Skeletal muscle tissue (tissue), 3 donors: ENCODE measurements at regions not wholly inside any gene's neighbourhood (a gene's known extent, or its start where the extent isn't known, plus 50 kb on each side); places are given as distances from the start of the nearest gene placed in this dataset.

ENCODE experiments used
- H3K27ac ChIP-seq: one replicate; pipeline ENCODE4 v1.7.0; 2013; ENCODE audit warnings: mild to moderate bottlenecking, low read depth, low read length, inconsistent platforms
- H3K27me3 ChIP-seq, 3 donors: one replicate each; pipeline ENCODE4 v1.7.0; 2013; ENCODE audit warnings: low read length in 3 of 3; ENCODE audit not compliant: control insufficient read depth in 3 of 3, insufficient read depth in 3 of 3
- H3K36me3 ChIP-seq, 3 donors: one replicate each; pipeline ENCODE4 v1.7.0; 2013; ENCODE audit warnings: low read length in 3 of 3; ENCODE audit not compliant: control insufficient read depth in 3 of 3, insufficient read depth in 3 of 3
- H3K4me1 ChIP-seq, 3 donors: one replicate each; pipeline ENCODE4 v1.7.0; 2013; ENCODE audit warnings: low read length in 3 of 3, mild to moderate bottlenecking in 3 of 3; ENCODE audit not compliant: control insufficient read depth in 3 of 3, insufficient read depth in 3 of 3
- H3K4me3 ChIP-seq, 3 donors: one replicate each; pipeline ENCODE4 v1.7.0; 2013; ENCODE audit warnings: low read length in 3 of 3
- H3K9ac ChIP-seq, 3 donors: one replicate each; pipeline ENCODE4 v1.7.0; 2013; ENCODE audit warnings: low read length in 3 of 3, mild to moderate bottlenecking in 3 of 3, moderate library complexity in 2 of 3, low read depth in 1 of 3
- H3K9me3 ChIP-seq, 3 donors: one replicate each; pipeline ENCODE4 v1.7.0; 2013; ENCODE audit warnings: low read length in 3 of 3; ENCODE audit not compliant: control insufficient read depth in 3 of 3
- donor health status: Osteomylitis.

DNA sequence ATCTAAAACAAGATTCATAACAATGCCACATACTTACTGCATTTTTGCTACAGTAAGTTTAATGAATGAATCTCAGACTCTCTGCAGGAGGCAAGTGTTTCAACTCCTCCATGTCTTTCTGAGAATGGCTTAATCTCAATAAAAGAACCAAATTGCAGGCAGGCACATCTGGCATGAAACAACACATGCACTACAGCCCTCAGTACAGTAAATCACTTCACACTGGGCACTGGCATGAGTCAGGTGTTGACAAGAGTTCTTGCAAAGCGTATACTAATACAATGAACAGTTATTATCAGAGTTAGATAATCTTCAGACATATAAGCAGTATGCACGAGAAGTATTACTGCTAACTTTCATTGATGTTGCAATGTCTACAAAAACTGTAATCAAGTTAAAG lies 1386.8 kb downstream of the MRPL39 start:
- H3K27me3 ChIP-seq, result no peaks in the 10 kb centered on the region
- no peaks in the 10 kb centered on the region for H3K9me3 ChIP-seq
- no peak overlapping the region for H3K9ac ChIP-seq

DNA sequence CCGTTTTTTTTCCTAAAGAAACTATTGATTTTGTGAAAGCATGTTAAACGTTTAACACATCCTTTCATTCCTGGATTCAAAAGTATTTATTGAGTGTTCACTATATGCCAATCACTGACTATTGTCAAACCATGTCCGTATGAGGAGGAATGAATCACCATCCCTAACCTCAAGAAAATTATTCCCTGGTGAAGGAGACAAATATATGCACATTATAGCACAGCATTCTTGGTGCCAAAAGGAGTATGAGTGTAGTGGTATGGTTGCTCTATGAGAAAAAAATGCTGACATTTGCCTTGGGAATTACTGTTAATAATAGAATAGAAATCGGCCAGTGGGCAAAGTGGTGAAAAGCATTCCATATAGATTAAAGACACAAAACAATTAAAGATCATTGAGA lies 1390.1 kb downstream of the MRPL39 start:
- Histone ChIP-seq H3K27me3 (no peaks in the 10 kb centered on the region), H3K36me3 (no peaks in the 10 kb centered on the region), H3K4me3 (no peak overlapping the region), H3K4me1 (no peaks in the 10 kb centered on the region), H3K9ac (no peak overlapping the region), H3K27ac (no peak overlapping the region), H3K9me3 (no peaks in the 10 kb centered on the region)

More for the DNA sequence above, 1386.8 kb downstream of the MRPL39 start:
- Histone ChIP-seq H3K4me3 (no peak overlapping the region), H3K27ac (no peak overlapping the region), H3K4me1 (no peaks in the 10 kb centered on the region), H3K36me3 (no peaks in the 10 kb centered on the region)

DNA sequence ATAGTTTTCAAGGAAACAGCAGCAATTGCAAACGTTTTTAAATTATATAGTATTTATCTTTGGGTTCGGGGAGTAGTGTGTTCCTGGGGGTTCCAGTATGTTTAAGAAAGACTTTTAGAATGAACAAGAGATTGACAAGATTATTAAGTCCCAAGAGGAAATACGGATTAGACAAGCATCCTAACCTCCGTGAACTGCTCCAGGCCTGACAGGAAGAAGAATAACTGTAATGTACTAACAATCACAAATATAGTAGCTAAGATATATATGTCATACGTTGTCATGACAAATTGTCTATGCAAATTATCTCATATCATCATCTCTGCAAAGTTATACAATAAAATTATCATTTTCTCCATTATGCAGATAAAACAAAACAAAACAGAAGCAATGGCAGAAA lies 1397.2 kb downstream of the MRPL39 start:
- Histone ChIP-seq H3K9ac (no peak overlapping the region), H3K9me3 (no peaks in the 10 kb centered on the region), H3K4me3 (no peak overlapping the region), H3K36me3 (no peaks in the 10 kb centered on the region), H3K27ac (no peak overlapping the region), H3K27me3 (no peaks in the 10 kb centered on the region), H3K4me1 (no peaks in the 10 kb centered on the region)

DNA sequence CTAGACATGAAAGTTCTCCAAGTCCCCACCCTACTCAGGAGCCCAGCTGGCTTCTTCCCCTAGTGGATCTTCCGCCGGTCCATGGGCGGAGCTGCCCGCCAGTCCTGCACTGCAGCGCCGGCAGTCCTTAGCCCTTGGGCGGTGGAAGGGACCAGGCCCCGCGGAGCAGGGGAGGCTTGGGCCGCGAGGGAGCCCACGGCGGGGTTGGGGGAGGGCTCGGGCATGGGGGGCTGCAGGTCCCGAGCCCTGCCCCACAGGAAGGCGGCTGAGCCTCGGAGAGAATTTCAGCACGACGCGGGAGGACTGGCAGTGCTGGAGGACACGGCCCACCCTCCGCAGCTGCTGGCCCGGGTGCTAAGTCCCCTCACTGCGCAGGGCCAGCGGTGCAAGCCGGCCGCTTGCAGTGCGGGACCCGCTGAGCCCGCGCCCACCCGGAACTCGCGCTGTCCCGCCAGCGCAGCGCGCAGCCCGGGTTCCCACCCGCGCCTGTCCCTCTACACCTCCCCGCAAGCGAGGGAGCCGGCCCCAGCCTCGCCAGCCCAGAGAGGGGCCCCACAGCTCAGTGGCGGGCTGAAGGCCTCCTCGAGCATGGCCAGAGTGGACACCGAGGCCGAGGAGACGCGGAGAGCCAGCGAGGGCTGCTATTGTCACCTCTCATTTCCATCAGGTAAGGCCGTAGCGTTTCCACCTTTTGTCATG lies 1398.6 kb downstream of the MRPL39 start:
- no peak overlapping the region for H3K4me3 ChIP-seq
- H3K4me1 ChIP-seq, result no peaks in the 10 kb centered on the region
- no peak overlapping the region for H3K27ac ChIP-seq
- H3K27me3 ChIP-seq, result no peaks in the 10 kb centered on the region
- H3K36me3 ChIP-seq, result no peaks in the 10 kb centered on the region
- no peak overlapping the region for H3K9ac ChIP-seq
- no peaks in the 10 kb centered on the region for H3K9me3 ChIP-seq

DNA sequence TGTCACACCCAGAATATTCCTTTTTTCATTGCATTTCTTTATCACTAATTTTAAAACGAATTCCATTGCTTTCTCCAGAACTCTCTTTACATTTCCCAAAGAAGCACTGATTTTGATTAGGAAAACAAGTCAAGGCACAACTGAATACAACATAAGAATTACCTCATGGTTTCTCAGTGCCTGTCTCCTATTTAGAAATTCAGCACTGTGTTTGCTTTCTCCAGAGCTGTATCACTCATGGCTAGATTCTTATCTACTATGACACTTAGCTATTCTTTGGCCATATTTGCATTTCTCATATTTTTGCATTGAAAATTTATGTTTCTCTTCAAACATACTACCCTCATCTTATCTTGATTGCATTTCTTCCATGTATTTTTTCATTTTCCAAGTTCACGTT lies 1402.0 kb downstream of the MRPL39 start:
- Histone ChIP-seq H3K36me3 (no peaks in the 10 kb centered on the region), H3K4me1 (no peaks in the 10 kb centered on the region), H3K27ac (no peak overlapping the region), H3K9me3 (no peaks in the 10 kb centered on the region), H3K4me3 (no peak overlapping the region), H3K27me3 (no peaks in the 10 kb centered on the region), H3K9ac (no peak overlapping the region)

DNA sequence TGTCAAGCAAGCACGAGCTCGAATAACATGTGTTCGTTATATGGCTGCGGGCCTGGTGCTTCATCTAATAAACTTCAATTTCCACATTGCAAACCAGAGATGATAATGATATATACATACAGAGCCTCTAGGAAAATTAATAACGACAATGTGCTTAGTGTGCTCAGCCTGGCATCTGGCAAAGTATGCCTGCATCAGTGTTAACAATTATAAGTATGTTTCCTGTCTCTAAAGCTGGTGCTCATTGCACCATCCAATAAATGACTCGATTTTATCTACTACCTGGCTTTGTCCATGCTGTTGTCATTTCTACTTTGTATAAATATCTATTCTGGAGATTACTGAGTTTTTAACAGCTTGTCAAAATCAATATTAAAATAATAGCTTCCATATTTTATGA lies 1402.6 kb downstream of the MRPL39 start:
- Histone ChIP-seq H3K27ac (no peak overlapping the region), H3K9me3 (no peaks in the 10 kb centered on the region), H3K9ac (no peak overlapping the region), H3K36me3 (no peaks in the 10 kb centered on the region), H3K4me3 (no peak overlapping the region), H3K4me1 (no peaks in the 10 kb centered on the region), H3K27me3 (no peaks in the 10 kb centered on the region)

DNA sequence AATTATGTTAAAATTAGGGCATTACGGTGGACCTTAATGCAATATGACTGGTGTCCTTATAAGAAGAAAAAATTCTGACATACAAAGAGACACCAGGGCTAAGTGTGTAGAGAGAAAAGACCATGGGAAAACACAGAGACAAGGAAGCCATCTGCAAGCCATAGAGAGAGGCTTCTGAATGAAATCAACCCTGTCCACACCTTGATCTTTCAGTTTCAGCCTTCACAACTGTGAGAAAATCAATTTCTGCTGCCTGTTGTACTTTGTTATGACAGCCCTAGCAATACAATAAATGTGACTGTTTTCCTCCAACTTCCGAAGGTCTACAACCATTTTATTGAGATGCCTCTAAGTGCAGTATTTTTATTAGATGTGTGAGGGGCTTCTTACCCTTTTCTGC lies 1407.2 kb downstream of the MRPL39 start:
- H3K9me3 ChIP-seq, result no peaks in the 10 kb centered on the region
- H3K9ac ChIP-seq, result no peak overlapping the region
- H3K4me1 ChIP-seq, result no peaks in the 10 kb centered on the region
- H3K27ac ChIP-seq, result no peak overlapping the region
- H3K27me3 ChIP-seq, result no peaks in the 10 kb centered on the region
- H3K4me3 ChIP-seq, result no peak overlapping the region
- no peaks in the 10 kb centered on the region for H3K36me3 ChIP-seq

DNA sequence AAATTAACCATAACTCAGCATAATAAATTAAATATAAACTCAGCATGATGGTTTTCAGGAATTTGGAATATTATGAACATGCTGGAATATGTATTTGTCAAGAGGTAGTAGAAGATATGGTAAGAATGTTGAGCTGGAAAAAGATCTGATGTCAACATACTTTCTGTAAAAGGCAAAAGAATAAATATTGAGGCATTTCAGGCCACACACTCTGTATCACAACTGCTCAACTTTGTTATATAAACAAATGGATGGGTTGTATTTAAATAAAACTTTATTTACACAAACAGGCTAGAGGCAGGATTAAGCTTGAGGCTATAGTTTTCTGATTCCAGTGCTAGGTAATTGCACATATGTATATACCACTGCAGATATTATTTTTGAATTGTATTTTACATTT lies 1409.4 kb downstream of the MRPL39 start:
- no peak overlapping the region for H3K4me3 ChIP-seq
- no peaks in the 10 kb centered on the region for H3K27me3 ChIP-seq
- H3K4me1 ChIP-seq, result no peaks in the 10 kb centered on the region
- no peaks in the 10 kb centered on the region for H3K9me3 ChIP-seq
- no peak overlapping the region for H3K9ac ChIP-seq
- no peak overlapping the region for H3K27ac ChIP-seq
- no peaks in the 10 kb centered on the region for H3K36me3 ChIP-seq

DNA sequence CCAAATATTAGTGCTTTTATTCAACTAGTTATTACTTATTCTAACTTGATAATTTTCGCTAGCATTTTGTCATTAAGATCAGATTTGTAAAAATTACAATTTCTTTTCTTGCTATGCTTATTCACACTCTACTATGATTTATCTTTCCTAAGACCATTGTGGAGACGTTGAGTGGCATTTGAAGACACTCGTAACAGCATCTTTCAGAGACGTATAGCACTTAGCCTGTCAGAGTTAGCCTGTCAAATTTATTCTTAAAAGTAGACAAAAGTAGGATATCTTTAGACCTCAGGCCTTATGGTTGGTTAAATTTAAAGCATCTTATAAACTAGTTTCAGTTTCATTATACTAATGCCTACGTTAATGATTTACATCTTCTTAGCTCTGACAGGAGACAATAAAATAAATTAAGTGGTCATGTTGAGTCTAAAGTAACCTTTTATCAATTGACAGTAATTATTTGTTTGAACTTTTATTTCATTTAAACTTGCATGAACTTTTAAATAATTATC lies 1410.1 kb downstream of the MRPL39 start:
- Histone ChIP-seq H3K9ac (no peak overlapping the region), H3K27ac (no peak overlapping the region), H3K36me3 (no peaks in the 10 kb centered on the region)

DNA sequence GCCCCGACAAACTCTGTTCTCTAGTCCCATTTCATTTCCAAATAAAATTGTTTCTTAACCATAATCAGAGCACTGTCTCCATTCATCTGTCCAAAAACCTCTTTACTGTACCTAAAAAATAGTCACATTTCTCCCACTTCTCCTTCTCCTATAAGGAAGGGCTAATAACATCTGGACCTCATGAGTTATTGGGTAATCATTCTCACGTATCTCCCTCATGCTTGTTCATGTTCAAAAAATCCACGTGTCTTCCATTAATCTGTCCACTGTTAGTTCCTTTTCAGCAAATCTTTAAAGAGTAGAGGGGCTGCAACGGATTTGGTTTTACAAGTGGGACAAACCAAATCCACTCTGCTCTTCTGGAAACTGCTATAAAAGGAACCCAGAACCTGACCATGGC lies 1418.8 kb downstream of the MRPL39 start:
- Histone ChIP-seq H3K27ac (no peak overlapping the region), H3K9me3 (no peaks in the 10 kb centered on the region), H3K4me1 (no peaks in the 10 kb centered on the region), H3K4me3 (no peak overlapping the region), H3K27me3 (no peaks in the 10 kb centered on the region), H3K36me3 (no peaks in the 10 kb centered on the region), H3K9ac (no peak overlapping the region)

More for the DNA sequence above, 1410.1 kb downstream of the MRPL39 start:
- no peaks in the 10 kb centered on the region for H3K4me1 ChIP-seq
- H3K9me3 ChIP-seq, result no peaks in the 10 kb centered on the region
- H3K4me3 ChIP-seq, result no peak overlapping the region
- no peaks in the 10 kb centered on the region for H3K27me3 ChIP-seq
